Stimulated activated CD8-positive, alpha-beta memory T cell treated with anti-CD3 and anti-CD28 coated beads, Interleukin-4, amount 100 ng/mL, for 1 hour (primary cell): ENCODE measurements at regions not wholly inside any gene's neighbourhood (a gene's known extent, or its start where the extent isn't known, plus 50 kb on each side); places are given as distances from the start of the nearest gene placed in this dataset.

Source experiments
- DNase-seq, 2 donors: peaks; one replicate each; pipeline ENCODE4 v3.0.0-alpha.2; 2020; ENCODE audit warnings: low read depth in 2 of 2, low spot score in 1 of 2

DNA sequence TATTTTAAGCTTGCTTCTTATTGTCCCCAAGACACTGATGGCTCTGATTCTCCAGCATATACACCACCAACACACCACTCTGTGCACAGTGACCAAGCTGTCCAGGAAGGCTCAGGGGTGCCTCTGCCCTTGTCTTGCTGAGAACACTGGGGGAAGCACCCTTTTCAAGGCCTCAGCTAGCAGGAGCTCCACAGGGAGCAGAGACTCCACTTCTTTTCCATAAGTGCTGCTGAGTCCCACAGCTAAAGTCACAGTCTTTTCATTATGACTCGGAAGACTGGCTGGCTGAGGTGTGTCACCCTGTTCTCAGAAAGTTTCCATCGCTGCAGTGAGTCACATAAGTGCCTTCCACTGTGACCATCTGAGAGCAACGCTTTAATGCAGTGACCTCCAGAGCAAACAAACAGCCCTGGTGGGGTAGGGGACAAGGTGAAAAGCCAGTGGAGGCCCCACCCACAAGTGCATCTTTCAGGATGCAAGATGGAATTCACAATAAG is 226.9 kb upstream of the CHRNA7 start:
- DNase-seq, result no peak

GRCh38 chr15:31805090-31805662 is 225.1 kb upstream of the CHRNA7 start:
- no peak for DNase-seq

DNA sequence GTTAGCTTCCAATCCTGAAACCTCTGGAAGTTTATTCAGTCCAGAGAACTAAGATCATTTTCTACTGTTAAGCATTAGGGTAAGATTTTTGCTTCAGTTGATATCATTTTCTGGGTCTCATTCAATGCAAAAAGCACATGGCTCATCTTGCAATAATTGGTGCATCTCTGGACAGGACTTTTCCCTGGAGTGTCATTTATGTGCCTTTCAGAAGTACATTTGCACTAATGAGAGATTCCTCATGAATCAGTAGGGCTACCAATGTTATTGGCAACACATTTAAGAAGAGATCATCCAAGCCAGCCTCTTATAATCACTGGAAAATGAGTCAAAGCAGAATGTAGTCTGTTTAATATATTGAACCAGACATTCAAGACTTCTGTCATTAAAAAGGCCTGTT is 224.2 kb upstream of the CHRNA7 start:
- no peak for DNase-seq

DNA sequence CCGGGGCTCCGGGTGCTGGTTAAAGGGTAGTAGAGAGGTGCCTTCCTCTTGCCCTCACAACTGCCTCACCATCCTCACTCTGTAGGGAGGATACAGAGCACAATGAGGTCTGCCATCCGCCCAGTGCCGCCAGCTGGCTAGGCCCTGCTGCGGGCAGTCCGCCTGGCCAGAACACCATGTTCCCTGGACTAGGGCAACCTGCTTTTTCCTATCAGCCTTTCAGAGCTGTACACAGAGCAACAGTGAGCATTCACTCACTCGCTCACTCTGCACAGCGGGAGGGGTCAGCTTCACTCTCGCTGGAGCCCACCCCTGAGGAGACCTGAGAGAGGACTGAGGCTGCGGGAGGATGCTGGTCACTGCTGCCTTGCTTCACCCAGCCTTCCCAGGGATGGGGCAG is 218.7 kb upstream of the CHRNA7 start:
- DNase-seq, result no peak

DNA sequence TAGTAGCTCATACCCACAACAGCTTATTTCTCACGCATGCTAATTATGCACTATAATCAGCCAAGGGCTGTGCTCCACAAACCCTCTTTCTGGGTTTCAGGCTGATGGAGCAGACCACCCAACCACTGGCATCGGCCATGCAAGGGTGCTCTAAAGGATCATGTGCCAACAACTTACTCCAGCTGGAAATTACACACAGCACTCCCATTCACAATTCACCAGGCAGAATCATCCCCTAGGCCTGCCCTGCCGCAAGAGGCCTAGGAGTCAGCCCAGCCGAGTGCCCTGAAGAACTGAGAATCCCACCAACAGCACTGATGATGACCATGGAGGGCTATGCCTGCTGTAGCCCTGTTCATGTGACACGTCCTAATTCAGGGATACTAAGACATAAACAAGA is 216.2 kb upstream of the CHRNA7 start:
- DNase-seq, result no peak

DNA sequence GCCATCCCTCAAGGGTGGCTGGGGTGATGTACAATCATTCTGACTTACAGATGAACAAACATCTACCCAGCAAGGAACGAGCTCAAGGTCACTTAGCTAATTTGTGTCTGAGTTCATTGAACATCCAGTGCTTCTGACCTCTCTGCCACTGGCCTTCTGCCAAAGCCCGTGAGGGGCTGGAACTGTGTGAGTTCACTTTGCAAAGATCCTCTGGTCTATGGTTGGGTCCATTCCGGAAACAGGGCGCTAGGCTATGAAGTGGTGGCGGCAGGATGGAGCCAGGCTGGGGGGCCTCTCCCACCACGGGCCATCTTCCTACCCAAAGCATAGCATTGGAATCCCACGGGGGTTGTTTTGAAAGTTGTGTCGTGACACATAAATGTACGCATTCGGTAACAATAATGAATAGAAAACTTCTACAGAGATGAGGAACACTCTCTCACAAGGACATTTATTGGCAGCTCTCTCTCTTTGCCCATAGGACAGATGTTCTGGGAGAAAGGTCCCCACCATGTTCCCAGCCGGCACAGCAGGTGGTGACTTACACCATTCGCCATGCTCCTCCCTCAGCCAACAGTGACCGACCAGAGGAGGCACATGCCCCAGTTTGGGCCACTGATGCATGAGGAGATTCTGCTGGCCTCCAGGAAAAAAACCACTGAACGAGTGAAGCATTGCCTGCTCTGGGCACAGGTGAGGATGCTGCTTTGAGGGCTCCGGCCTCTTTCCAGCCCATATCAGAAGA is 214.7 kb upstream of the CHRNA7 start:
- DNase-seq, result no peak

DNA sequence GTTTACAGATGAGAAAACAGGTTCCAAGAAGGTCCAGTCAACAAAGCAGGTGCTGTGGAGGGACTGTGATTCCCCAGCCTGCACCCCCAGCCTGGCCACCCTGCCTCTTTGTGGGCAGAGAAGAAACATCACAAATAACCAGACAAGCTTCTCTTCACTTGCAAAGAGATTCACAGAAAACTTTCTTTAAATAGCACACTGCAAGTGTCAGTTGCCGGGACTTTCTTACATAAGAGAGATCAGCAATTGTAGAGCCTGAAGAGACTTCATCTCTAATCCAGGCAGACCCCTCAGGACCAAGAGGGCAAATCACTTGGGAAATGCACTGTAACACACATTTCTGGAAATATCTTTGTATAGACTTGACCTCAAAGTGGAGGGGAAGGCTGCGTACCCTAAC is 207.9 kb upstream of the CHRNA7 start:
- no peak for DNase-seq

- DNase-seq, result no peak
Measured at GRCh38 chr15:31824024-31824423, 206.3 kb upstream of the CHRNA7 start.

GRCh38 chr15:31828594-31828993 is 201.7 kb upstream of the CHRNA7 start:
- DNase-seq, result no peak

GRCh38 chr15:31830591-31830990 is 199.7 kb upstream of the CHRNA7 start:
- no peak for DNase-seq

DNA sequence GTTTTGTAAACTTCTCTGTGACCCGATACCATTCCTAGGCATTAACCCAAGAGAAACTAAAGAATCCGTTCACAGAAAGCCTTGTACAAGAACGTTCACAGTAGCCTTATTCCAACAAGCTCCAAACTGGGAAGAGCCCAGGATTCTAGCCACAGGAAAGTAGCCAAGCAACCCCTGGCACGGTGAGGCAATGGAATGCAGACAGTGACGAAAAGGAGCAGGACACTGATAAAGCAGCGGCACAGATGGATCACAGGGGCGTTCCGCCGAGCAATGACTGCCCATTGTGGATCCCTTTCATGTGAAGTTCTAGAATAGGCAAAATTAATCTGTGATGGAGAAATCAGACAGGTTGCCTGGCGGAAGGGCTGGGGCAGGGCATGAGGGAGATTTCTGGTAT is 198.7 kb upstream of the CHRNA7 start:
- DNase-seq, result no peak

GRCh38 chr15:31834654-31835053 is 195.7 kb upstream of the CHRNA7 start:
- DNase-seq, result no peak

DNA sequence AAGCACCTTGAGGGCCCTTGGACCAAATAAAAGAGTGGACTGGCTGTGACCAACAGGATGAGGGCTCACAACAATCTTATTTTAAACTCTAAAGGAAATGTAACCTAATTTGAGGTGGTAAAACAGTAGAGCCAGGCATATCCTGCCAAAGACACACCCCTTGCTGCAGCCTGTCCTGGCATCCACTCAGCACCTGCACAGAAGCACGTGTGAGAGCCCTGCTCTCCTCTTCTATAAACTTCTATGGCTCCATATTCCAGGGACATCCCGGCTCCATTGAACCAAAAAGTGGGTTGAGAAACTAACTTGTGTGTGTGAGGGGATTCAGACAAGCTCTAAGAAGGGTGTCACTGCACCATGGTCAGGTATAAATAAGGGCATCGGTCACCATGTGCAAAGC is 190.9 kb upstream of the CHRNA7 start:
- no peak for DNase-seq

DNA sequence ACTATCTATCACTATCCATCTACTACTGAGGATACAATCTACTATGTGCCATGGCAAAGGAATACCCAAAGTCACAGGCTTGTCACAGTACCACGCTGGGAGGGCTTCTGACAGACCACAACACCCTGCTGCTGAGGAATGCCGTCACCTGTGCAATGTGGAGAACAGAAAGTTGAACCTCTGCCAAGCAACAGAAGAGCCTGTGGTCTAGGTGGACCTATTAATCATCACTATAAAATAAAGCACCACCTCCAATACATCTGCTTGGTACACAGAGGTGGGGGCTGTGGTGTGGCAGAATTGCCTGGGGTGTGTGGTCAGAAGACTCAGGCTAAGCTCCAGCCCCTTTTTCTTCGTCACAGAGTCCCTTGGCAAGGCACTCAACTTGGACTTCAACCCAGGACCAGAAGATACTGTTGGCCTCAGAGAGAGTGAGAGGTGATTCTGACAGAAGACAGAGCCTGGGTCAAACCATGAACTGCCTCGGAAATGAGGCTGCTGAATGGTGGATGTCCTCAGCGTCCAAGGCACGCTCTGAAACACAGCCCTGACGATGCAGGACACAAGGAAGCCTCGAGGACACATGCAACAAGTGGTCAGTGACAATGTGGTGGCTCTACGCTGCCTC is 189.4 kb upstream of the CHRNA7 start:
- DNase-seq, result no peak

DNA sequence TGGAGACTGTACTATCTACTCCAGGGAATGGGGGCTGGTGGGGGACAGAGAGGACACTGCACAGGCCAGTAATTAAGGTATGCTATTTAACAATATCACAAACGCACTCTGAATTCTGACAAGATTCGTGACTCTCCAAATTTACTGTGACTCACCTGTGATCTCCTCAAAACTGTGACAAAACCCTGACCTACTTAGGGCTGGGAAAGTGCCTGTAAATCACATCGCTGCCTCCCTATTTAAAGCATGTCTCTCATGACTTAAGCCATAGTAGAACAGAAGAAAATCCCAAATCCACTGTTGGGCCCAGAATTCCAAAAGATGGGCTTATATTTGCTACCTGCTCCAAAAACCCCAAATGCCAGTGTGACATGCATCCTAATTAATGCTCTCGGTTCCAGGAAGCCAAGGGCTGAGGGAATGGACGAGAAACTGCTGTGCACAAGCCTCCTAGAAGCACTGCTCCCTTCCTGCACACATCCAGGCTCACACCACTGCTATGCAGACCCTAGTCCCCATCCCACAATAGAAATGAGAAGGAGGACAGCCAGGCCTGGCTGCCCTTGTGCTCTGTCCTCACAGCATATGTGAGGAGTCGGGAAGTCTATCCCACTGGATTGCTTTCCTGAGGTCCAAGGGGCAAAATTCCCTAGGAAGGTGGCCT is 187.7 kb upstream of the CHRNA7 start:
- no peak for DNase-seq

GRCh38 chr15:31843426-31844055 is 186.8 kb upstream of the CHRNA7 start:
- no peak for DNase-seq

- DNase-seq, result no peak
Measured at GRCh38 chr15:31845791-31846190, 184.5 kb upstream of the CHRNA7 start.

GRCh38 chr15:31847961-31848360 is 182.4 kb upstream of the CHRNA7 start:
- no peak for DNase-seq

- no peak for DNase-seq
Measured at GRCh38 chr15:31848621-31849020, 181.7 kb upstream of the CHRNA7 start.

- DNase-seq, result no peak
Measured at GRCh38 chr15:31852933-31853799, 177.1 kb upstream of the CHRNA7 start.

DNA sequence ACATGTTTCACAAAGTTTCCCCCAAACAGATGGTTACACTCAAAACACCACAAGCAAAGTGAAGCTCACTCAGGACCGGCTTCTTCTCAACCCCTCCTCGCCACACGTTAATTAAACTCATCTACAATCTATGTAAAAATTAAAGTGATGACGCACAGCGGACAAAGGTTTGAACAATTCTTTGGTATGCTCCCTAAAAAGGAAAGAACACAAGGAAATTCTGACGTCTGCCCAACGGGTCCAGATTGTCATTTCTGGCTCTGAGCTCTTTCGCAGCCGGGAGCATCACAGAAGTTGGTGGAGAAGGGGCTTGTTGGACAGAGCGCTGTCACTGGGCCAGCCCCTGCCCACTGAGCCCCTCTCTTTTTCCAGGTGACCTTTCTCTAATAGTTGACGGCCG is 173.7 kb upstream of the CHRNA7 start:
- DNase-seq, result no peak
